ENCODE measurements at regions not wholly inside any gene's neighbourhood (a gene's known extent, or its start where the extent isn't known, plus 50 kb on each side); places are given as distances from the start of the nearest gene placed in this dataset.

GRCh38 chr9:82893549-82893948 lies 169.4 kb downstream of the RASEF start:
- Histone ChIP-seq H2AK5ac (ENCODE audit: low read depth, low read length) (no peak overlapping the region), H3K4me1 (ENCODE audit: control insufficient read depth in 2 of 2, insufficient read depth in 1 of 2, low read depth in 1 of 2, low read length in 2 of 2) (peaks cover 0 to 3% of the 10 kb centered on the region in 2 donors), H3K23ac (ENCODE audit: low read depth, low read length, poor library complexity) (no peak overlapping the region), H4K8ac (ENCODE audit: low read depth, low read length) (no peak overlapping the region), H2BK15ac (ENCODE audit: low read length) (no peak overlapping the region), H3K18ac (ENCODE audit: low read length) (no peak overlapping the region), H2BK5ac (ENCODE audit: low read length) (no peak overlapping the region), H3K9ac (ENCODE audit: low read depth, low read length, poor library complexity) (no peak overlapping the region), H3K4ac (ENCODE audit: low read length) (no peak overlapping the region), H3K14ac (ENCODE audit: low read length) (no peak overlapping the region), H3K4me2 (ENCODE audit: insufficient read depth, low read length, poor library complexity, severe bottlenecking) (no peak overlapping the region), H3K9me3 (replicated peaks in 1 of 2; ENCODE audit: control insufficient read depth in 2 of 2, insufficient read depth in 1 of 2, low read depth in 1 of 2, low read length in 2 of 2) (no peaks in the 10 kb centered on the region), H4K91ac (ENCODE audit: low read depth, low read length, poor library complexity) (no peak overlapping the region), H2BK12ac (ENCODE audit: low read length) (no peak overlapping the region), H3K79me1 (ENCODE audit: low read depth, low read length) (no peaks in the 10 kb centered on the region), H3K4me3 (ENCODE audit: low read length in 2 of 2) (no peak overlapping the region), H2BK120ac (ENCODE audit: low read depth, low read length) (no peak overlapping the region), H3K27ac (replicated peaks; ENCODE audit: low read length) (no peak overlapping the region), H3K27me3 (ENCODE audit: control insufficient read depth in 3 of 3, insufficient read depth in 3 of 3, low read depth in 1 of 3, low read length in 3 of 3) (no peaks in the 10 kb centered on the region), H2AFZ (ENCODE audit: low read length) (no peak overlapping the region), H3K36me3 (replicated peaks in 1 of 2; ENCODE audit: control insufficient read depth in 2 of 2, insufficient read depth in 2 of 2, low read length in 2 of 2) (no peaks in the 10 kb centered on the region)
- DNase-seq (ENCODE audit: low spot score), result no peak

DNA sequence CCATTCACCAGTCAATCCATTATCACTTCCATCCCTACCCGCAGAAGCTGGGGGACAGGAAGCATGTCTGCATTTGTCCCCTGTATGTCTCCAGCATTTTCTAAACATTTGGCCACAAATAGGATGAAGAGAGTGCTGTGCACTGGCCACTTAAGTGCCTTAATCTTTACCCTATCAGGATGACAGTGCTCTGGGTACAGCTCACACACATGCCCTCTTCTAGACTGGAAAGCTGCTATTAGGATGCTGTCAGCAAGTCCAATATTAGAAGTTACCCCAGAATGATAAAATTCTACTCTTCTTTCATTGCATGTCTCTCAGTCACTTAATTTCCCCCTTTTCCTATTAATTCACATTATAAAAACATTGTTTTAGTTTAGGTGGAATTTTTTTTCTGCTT lies 168.4 kb downstream of the RASEF start:
- Histone ChIP-seq H3K14ac (ENCODE audit: low read length) (no peak overlapping the region), H3K23ac (ENCODE audit: low read depth, low read length, poor library complexity) (no peak overlapping the region), H2AFZ (ENCODE audit: low read length) (no peak overlapping the region), H2BK12ac (ENCODE audit: low read length) (no peak overlapping the region), H3K9me3 (replicated peaks in 1 of 2; ENCODE audit: control insufficient read depth in 2 of 2, insufficient read depth in 1 of 2, low read depth in 1 of 2, low read length in 2 of 2) (no peaks in the 10 kb centered on the region), H3K27me3 (ENCODE audit: control insufficient read depth in 3 of 3, insufficient read depth in 3 of 3, low read depth in 1 of 3, low read length in 3 of 3) (no peaks in the 10 kb centered on the region), H4K91ac (ENCODE audit: low read depth, low read length, poor library complexity) (peak overlapping the region; percentile 53), H3K4me2 (ENCODE audit: insufficient read depth, low read length, poor library complexity, severe bottlenecking) (no peak overlapping the region), H3K18ac (ENCODE audit: low read length) (no peak overlapping the region), H2BK5ac (ENCODE audit: low read length) (no peak overlapping the region), H2BK15ac (ENCODE audit: low read length) (no peak overlapping the region), H3K4ac (ENCODE audit: low read length) (no peak overlapping the region), H3K36me3 (replicated peaks in 1 of 2; ENCODE audit: control insufficient read depth in 2 of 2, insufficient read depth in 2 of 2, low read length in 2 of 2) (no peaks in the 10 kb centered on the region), H3K27ac (replicated peaks; ENCODE audit: low read length) (no peak overlapping the region), H2BK120ac (ENCODE audit: low read depth, low read length) (no peak overlapping the region), H3K9ac (ENCODE audit: low read depth, low read length, poor library complexity) (no peak overlapping the region), H4K8ac (ENCODE audit: low read depth, low read length) (no peak overlapping the region), H3K4me3 (ENCODE audit: low read length in 2 of 2) (no peak overlapping the region), H2AK5ac (ENCODE audit: low read depth, low read length) (no peak overlapping the region), H3K4me1 (ENCODE audit: control insufficient read depth in 2 of 2, insufficient read depth in 1 of 2, low read depth in 1 of 2, low read length in 2 of 2) (peaks cover 0 to 3% of the 10 kb centered on the region in 2 donors), H3K79me1 (ENCODE audit: low read depth, low read length) (no peaks in the 10 kb centered on the region)
- no CpG with 5 or more reads among the region's 1 CpG for WGBS, 2 donors (ENCODE audit: extremely low coverage in 2 of 2, insufficient read length in 2 of 2, insufficient replicate concordance in 1 of 2)
- DNase-seq (ENCODE audit: low spot score), result no peak

DNA sequence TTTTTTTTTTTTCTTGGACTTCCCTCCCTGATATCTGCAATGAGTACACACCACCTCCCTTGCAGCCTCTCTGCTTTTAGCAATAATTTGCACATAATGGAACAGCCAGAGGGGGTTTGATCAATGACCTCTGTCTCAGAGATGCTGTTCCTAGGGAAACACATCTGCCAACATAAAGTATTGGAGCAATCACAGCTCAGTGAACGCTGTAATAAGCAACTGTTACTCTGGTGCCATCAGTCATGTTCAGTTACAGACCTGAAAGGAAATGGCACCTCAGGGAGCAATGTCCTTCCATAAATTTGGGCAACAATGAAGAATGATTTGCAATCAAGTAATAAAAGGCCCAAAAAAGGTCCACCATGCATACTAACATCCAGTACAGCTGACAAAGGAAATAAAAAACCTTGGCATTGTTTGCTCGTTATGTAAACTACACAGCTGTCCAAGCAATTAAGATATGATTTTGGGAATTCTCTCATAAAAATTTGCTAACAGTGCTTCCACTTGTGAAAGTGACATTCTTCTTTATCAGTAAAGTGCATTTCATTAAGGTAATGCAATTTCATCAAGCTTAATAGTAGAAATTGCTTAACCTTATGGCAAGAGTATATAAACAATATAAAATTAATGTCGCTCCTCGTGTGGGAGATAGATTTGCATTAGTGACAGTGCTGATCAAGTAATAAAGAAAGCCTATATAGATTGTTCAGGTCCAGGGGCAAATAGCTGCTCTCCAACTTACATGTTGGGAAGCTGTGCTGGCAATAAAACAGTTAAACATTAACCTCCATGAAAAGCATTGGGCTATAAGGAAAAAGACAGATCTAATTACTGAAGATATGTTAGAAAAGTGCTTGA lies 167.8 kb downstream of the RASEF start:
- H3K23ac ChIP-seq (ENCODE audit: low read depth, low read length, poor library complexity), result no peak overlapping the region
- H2BK5ac ChIP-seq (ENCODE audit: low read length), result no peak overlapping the region
- H3K18ac ChIP-seq (ENCODE audit: low read length), result no peak overlapping the region
- no peak overlapping the region for H4K8ac ChIP-seq (ENCODE audit: low read depth, low read length)
- H4K91ac ChIP-seq (ENCODE audit: low read depth, low read length, poor library complexity), result no peak overlapping the region
- no CpG with 5 or more reads among the region's 4 CpGs for WGBS, 2 donors (ENCODE audit: extremely low coverage in 2 of 2, insufficient read length in 2 of 2, insufficient replicate concordance in 1 of 2)
- H3K36me3 ChIP-seq (replicated peaks in 1 of 2; ENCODE audit: control insufficient read depth in 2 of 2, insufficient read depth in 2 of 2, low read length in 2 of 2), result no peaks in the 10 kb centered on the region
- no peaks in the 10 kb centered on the region for H3K27me3 ChIP-seq (ENCODE audit: control insufficient read depth in 3 of 3, insufficient read depth in 3 of 3, low read depth in 1 of 3, low read length in 3 of 3)
- H3K79me1 ChIP-seq (ENCODE audit: low read depth, low read length), result no peaks in the 10 kb centered on the region
- DNase-seq (ENCODE audit: low spot score), result no peak
- no peak overlapping the region for H3K14ac ChIP-seq (ENCODE audit: low read length)
- no peak overlapping the region for H2AFZ ChIP-seq (ENCODE audit: low read length)
- H3K9ac ChIP-seq (ENCODE audit: low read depth, low read length, poor library complexity), result no peak overlapping the region
- H2BK15ac ChIP-seq (ENCODE audit: low read length), result no peak overlapping the region
- H3K4ac ChIP-seq (ENCODE audit: low read length), result no peak overlapping the region
- no peak overlapping the region for H3K27ac ChIP-seq (replicated peaks; ENCODE audit: low read length)
- no peak overlapping the region for H2BK120ac ChIP-seq (ENCODE audit: low read depth, low read length)
- H3K4me3 ChIP-seq (ENCODE audit: low read length in 2 of 2), result no peak overlapping the region
- peaks cover 0 to 3% of the 10 kb centered on the region in 2 donors for H3K4me1 ChIP-seq (ENCODE audit: control insufficient read depth in 2 of 2, insufficient read depth in 1 of 2, low read depth in 1 of 2, low read length in 2 of 2)
- H2AK5ac ChIP-seq (ENCODE audit: low read depth, low read length), result no peak overlapping the region
- H3K9me3 ChIP-seq (replicated peaks in 1 of 2; ENCODE audit: control insufficient read depth in 2 of 2, insufficient read depth in 1 of 2, low read depth in 1 of 2, low read length in 2 of 2), result no peaks in the 10 kb centered on the region
- no peak overlapping the region for H3K4me2 ChIP-seq (ENCODE audit: insufficient read depth, low read length, poor library complexity, severe bottlenecking)
- no peak overlapping the region for H2BK12ac ChIP-seq (ENCODE audit: low read length)

DNA sequence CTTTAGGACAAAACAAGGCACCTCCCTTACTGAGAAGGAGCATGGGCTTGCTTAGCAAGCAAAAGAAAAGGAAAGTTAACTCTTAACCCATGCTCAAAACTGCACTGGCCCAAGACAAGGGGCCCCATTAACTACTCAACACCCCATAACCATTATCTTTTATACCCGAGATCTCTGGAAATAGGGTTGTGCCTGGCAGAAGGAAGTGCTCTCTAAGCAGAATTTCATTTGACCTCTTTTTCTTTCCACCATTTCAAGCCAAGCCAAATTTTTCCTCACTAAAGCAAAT lies 167.2 kb downstream of the RASEF start:
- no peak overlapping the region for H2BK120ac ChIP-seq (ENCODE audit: low read depth, low read length)
- H3K23ac ChIP-seq (ENCODE audit: low read depth, low read length, poor library complexity), result no peak overlapping the region
- no peak overlapping the region for H3K4ac ChIP-seq (ENCODE audit: low read length)
- H3K4me1 ChIP-seq (ENCODE audit: control insufficient read depth in 2 of 2, insufficient read depth in 1 of 2, low read depth in 1 of 2, low read length in 2 of 2), result peaks cover 0 to 2% of the 10 kb centered on the region in 2 donors
- no peak overlapping the region for H3K4me2 ChIP-seq (ENCODE audit: insufficient read depth, low read length, poor library complexity, severe bottlenecking)
- H3K36me3 ChIP-seq (replicated peaks in 1 of 2; ENCODE audit: control insufficient read depth in 2 of 2, insufficient read depth in 2 of 2, low read length in 2 of 2), result no peaks in the 10 kb centered on the region
- WGBS, 2 donors (ENCODE audit: extremely low coverage in 2 of 2, insufficient read length in 2 of 2, insufficient replicate concordance in 1 of 2), result no CpG with 5 or more reads among the region's 1 CpG
- no peak overlapping the region for H2BK15ac ChIP-seq (ENCODE audit: low read length)
- H2BK5ac ChIP-seq (ENCODE audit: low read length), result no peak overlapping the region
- no peak overlapping the region for H3K9ac ChIP-seq (ENCODE audit: low read depth, low read length, poor library complexity)
- H3K27me3 ChIP-seq (ENCODE audit: control insufficient read depth in 3 of 3, insufficient read depth in 3 of 3, low read depth in 1 of 3, low read length in 3 of 3), result no peaks in the 10 kb centered on the region
- no peak overlapping the region for H4K91ac ChIP-seq (ENCODE audit: low read depth, low read length, poor library complexity)
- H2AFZ ChIP-seq (ENCODE audit: low read length), result no peak overlapping the region
- H4K8ac ChIP-seq (ENCODE audit: low read depth, low read length), result no peak overlapping the region
- H3K27ac ChIP-seq (replicated peaks; ENCODE audit: low read length), result no peak overlapping the region
- no peak overlapping the region for H2BK12ac ChIP-seq (ENCODE audit: low read length)
- no peaks in the 10 kb centered on the region for H3K9me3 ChIP-seq (replicated peaks in 1 of 2; ENCODE audit: control insufficient read depth in 2 of 2, insufficient read depth in 1 of 2, low read depth in 1 of 2, low read length in 2 of 2)
- H2AK5ac ChIP-seq (ENCODE audit: low read depth, low read length), result no peak overlapping the region
- no peak overlapping the region for H3K4me3 ChIP-seq (ENCODE audit: low read length in 2 of 2)
- H3K79me1 ChIP-seq (ENCODE audit: low read depth, low read length), result no peaks in the 10 kb centered on the region
- H3K18ac ChIP-seq (ENCODE audit: low read length), result no peak overlapping the region
- no peak for DNase-seq (ENCODE audit: low spot score)
- H3K14ac ChIP-seq (ENCODE audit: low read length), result no peak overlapping the region
